Ishikawa (cell line): ENCODE measurements at regions not wholly inside any gene's neighbourhood (a gene's known extent, or its start where the extent isn't known, plus 50 kb on each side); places are given as distances from the start of the nearest gene placed in this dataset.

Source experiments
- CEBPB ChIP-seq: IDR thresholded peaks from 2 replicates; pipeline ENCODE4 v1.6.1; 2012
- CREB1 ChIP-seq: IDR thresholded peaks from 2 replicates; pipeline ENCODE4 v1.6.1; 2012; ENCODE audit warnings: low read depth
- EGR1 ChIP-seq: IDR thresholded peaks from 2 replicates; pipeline ENCODE4 v1.6.1; 2012
- EP300 ChIP-seq: IDR thresholded peaks from 2 replicates; pipeline ENCODE4 v1.6.1; 2012; ENCODE audit warnings: borderline replicate concordance
- FOXM1 ChIP-seq: IDR thresholded peaks from 2 replicates; pipeline ENCODE4 v1.6.1; 2012; ENCODE audit warnings: low read depth, borderline replicate concordance
- MAX ChIP-seq: IDR thresholded peaks from 2 replicates; pipeline ENCODE4 v1.6.1; 2012
- NFIC ChIP-seq: IDR thresholded peaks from 2 replicates; pipeline ENCODE4 v1.6.1; 2012
- RAD21 ChIP-seq: IDR thresholded peaks from 2 replicates; pipeline ENCODE4 v1.6.1; 2012; ENCODE audit warnings: low read depth
- REST ChIP-seq: IDR thresholded peaks from 2 replicates; pipeline ENCODE4 v1.6.1; 2012; ENCODE audit warnings: low read depth, mild to moderate bottlenecking
- TAF1 ChIP-seq: IDR thresholded peaks from 2 replicates; pipeline ENCODE4 v1.6.1; 2012; ENCODE audit warnings: low read depth, mild to moderate bottlenecking
- TCF12 ChIP-seq: IDR thresholded peaks from 2 replicates; pipeline ENCODE4 v1.6.1; 2012; ENCODE audit warnings: low read depth
- TEAD4 ChIP-seq: IDR thresholded peaks from 2 replicates; pipeline ENCODE4 v1.6.1; 2012
- USF1 ChIP-seq: IDR thresholded peaks from 2 replicates; pipeline ENCODE4 v1.6.1; 2012
- YY1 ChIP-seq: IDR thresholded peaks from 2 replicates; pipeline ENCODE4 v1.6.1; 2012; ENCODE audit warnings: low read depth
- ZBTB7A ChIP-seq: IDR thresholded peaks from 2 replicates; pipeline ENCODE4 v1.6.1; 2012; ENCODE audit warnings: low read depth

- TF ChIP-seq NFIC = no peak
- no peak for TF ChIP-seq REST
- TF ChIP-seq TAF1 = no peak
- TF ChIP-seq RAD21 = no peak
- no peak for TF ChIP-seq CEBPB
- no peak for TF ChIP-seq MAX
- no peak for TF ChIP-seq TCF12
- no peak for TF ChIP-seq EP300
- TF ChIP-seq USF1 = no peak
- no peak for TF ChIP-seq CREB1
- TF ChIP-seq YY1 = no peak
Observed at GRCh38 chr11:18878211-18878610, 61.0 kb downstream of the MRGPRX1 start.

GRCh38 chr11:18865951-18866350 is 73.3 kb downstream of the MRGPRX1 start:
- TF ChIP-seq TEAD4 = no peak
- TF ChIP-seq NFIC = no peak
- TF ChIP-seq ZBTB7A = no peak
- TF ChIP-seq YY1 = no peak
- TF ChIP-seq RAD21 = no peak
- TF ChIP-seq CREB1 = no peak
- TF ChIP-seq REST = no peak

- TF ChIP-seq NFIC (no peak), MAX (no peak), REST (no peak), FOXM1 (no peak), CREB1 (no peak), RAD21 (no peak), EP300 (no peak)
Observed at GRCh38 chr11:18865261-18865660, 73.7 kb upstream of the PTPN5 start.

- TF ChIP-seq TEAD4 (peak; percentile 46; the same call in 1 of the 2 replicates), RAD21 (peak; percentile 62), ZBTB7A (no peak)
Observed at GRCh38 chr11:18853086-18853720, 61.6 kb upstream of the PTPN5 start.

- TF ChIP-seq FOXM1 = no peak
- no peak for TF ChIP-seq MAX
- no peak for TF ChIP-seq RAD21
- TF ChIP-seq EGR1 = no peak
- no peak for TF ChIP-seq NFIC
- TF ChIP-seq TEAD4 = no peak
- no peak for TF ChIP-seq ZBTB7A
- no peak for TF ChIP-seq TCF12
Observed at GRCh38 chr11:18849406-18849805, 57.8 kb upstream of the PTPN5 start.
